ENCODE measurements at regions not wholly inside any gene's neighbourhood (a gene's known extent, or its start where the extent isn't known, plus 50 kb on each side); places are given as distances from the start of the nearest gene placed in this dataset.

- Histone ChIP-seq H3K9ac (ENCODE audit: low read depth in 1 of 2, low read length in 2 of 2) (no peak overlapping the region), H3K27ac (ENCODE audit: low read depth in 1 of 2, low read length in 2 of 2) (no peak overlapping the region), H3K4me1 (ENCODE audit: control insufficient read depth in 4 of 4, insufficient read depth in 4 of 4, low read length in 3 of 4) (no peaks in the 10 kb centered on the region), H3K9me3 (ENCODE audit: control insufficient read depth in 4 of 4, low read length in 3 of 4) (peaks cover 0 to 4% (median 0%) of the 10 kb centered on the region in 4 donors), H3K36me3 (ENCODE audit: control insufficient read depth in 4 of 4, insufficient read depth in 3 of 4, low read depth in 1 of 4, low read length in 3 of 4) (no peaks in the 10 kb centered on the region), H3K4me3 (ENCODE audit: low read depth in 1 of 3, low read length in 3 of 3) (no peak overlapping the region), H3K27me3 (ENCODE audit: control insufficient read depth in 4 of 4, insufficient read depth in 4 of 4, low read length in 3 of 4) (no peaks in the 10 kb centered on the region)
- no peak for TF ChIP-seq YY1 (IDR thresholded peaks at IDR 0.05)
- no peak for TF ChIP-seq FOXA1 (IDR thresholded peaks at IDR 0.05)
- TF ChIP-seq, protein P1, sequence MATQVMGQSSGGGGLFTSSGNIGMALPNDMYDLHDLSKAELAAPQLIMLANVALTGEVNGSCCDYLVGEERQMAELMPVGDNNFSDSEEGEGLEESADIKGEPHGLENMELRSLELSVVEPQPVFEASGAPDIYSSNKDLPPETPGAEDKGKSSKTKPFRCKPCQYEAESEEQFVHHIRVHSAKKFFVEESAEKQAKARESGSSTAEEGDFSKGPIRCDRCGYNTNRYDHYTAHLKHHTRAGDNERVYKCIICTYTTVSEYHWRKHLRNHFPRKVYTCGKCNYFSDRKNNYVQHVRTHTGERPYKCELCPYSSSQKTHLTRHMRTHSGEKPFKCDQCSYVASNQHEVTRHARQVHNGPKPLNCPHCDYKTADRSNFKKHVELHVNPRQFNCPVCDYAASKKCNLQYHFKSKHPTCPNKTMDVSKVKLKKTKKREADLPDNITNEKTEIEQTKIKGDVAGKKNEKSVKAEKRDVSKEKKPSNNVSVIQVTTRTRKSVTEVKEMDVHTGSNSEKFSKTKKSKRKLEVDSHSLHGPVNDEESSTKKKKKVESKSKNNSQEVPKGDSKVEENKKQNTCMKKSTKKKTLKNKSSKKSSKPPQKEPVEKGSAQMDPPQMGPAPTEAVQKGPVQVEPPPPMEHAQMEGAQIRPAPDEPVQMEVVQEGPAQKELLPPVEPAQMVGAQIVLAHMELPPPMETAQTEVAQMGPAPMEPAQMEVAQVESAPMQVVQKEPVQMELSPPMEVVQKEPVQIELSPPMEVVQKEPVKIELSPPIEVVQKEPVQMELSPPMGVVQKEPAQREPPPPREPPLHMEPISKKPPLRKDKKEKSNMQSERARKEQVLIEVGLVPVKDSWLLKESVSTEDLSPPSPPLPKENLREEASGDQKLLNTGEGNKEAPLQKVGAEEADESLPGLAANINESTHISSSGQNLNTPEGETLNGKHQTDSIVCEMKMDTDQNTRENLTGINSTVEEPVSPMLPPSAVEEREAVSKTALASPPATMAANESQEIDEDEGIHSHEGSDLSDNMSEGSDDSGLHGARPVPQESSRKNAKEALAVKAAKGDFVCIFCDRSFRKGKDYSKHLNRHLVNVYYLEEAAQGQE (IDR thresholded peaks at IDR 0.05): no peak
- no peak for TF ChIP-seq JUND (IDR thresholded peaks at IDR 0.05)
- no peak for TF ChIP-seq RAD21 (IDR thresholded peaks at IDR 0.05)
- TF ChIP-seq HNF4G (IDR thresholded peaks at IDR 0.05): no peak
- no peak for TF ChIP-seq RXRA (IDR thresholded peaks at IDR 0.05)
- no peak for TF ChIP-seq ATF3 (IDR thresholded peaks at IDR 0.05)
- no peak for TF ChIP-seq NR2F2 (IDR thresholded peaks at IDR 0.05)
- no peak for TF ChIP-seq CTCF (IDR thresholded peaks at IDR 0.05; ENCODE audit: low read depth, low read length, missing input control)
- TF ChIP-seq FOXA2 (IDR thresholded peaks at IDR 0.05): no peak
- no peak for TF ChIP-seq GABPA (IDR thresholded peaks at IDR 0.05 in 1 of 2, conservative IDR thresholded peaks at IDR 0.05 in 1 of 2)
- no peak for TF ChIP-seq MAX (IDR thresholded peaks at IDR 0.05)
- TF ChIP-seq TAF1 (conservative IDR thresholded peaks at IDR 0.05): no peak
- no peak for DNase-seq (ENCODE audit: low spot score)
- WGBS: 95% methylated on average over 3 of the region's 3 CpGs
Measured at GRCh38 chr7:41093141-41093540, 609.7 kb downstream of the INHBA start.

- 90% methylated on average over 2 of the region's 2 CpGs for WGBS
- TF ChIP-seq ZBTB33 (IDR thresholded peaks at IDR 0.05) (no peak), CTCF (IDR thresholded peaks at IDR 0.05; ENCODE audit: low read depth, low read length, missing input control) (no peak), RAD21 (IDR thresholded peaks at IDR 0.05) (no peak), MAX (IDR thresholded peaks at IDR 0.05) (no peak), HNF4G (IDR thresholded peaks at IDR 0.05) (no peak), NR2F2 (IDR thresholded peaks at IDR 0.05) (no peak), TAF1 (conservative IDR thresholded peaks at IDR 0.05) (no peak), FOXA1 (IDR thresholded peaks at IDR 0.05) (no peak), YY1 (IDR thresholded peaks at IDR 0.05) (no peak), HNF4A (conservative IDR thresholded peaks at IDR 0.05) (no peak), EGR1 (IDR thresholded peaks at IDR 0.05; ENCODE audit: low read depth in 2 of 2) (no peak), FOXA2 (IDR thresholded peaks at IDR 0.05) (no peak)
- TF ChIP-seq, protein P1 (IDR thresholded peaks at IDR 0.05): no peak
- no peaks in the 10 kb centered on the region for H3K27me3 ChIP-seq (ENCODE audit: control insufficient read depth in 4 of 4, insufficient read depth in 4 of 4, low read length in 3 of 4)
- no peak overlapping the region for H3K27ac ChIP-seq (ENCODE audit: low read depth in 1 of 2, low read length in 2 of 2)
- peaks cover 0 to 1% (median 0%) of the 10 kb centered on the region in 4 donors for H3K4me1 ChIP-seq (ENCODE audit: control insufficient read depth in 4 of 4, insufficient read depth in 4 of 4, low read length in 3 of 4)
- H3K36me3 ChIP-seq (ENCODE audit: control insufficient read depth in 4 of 4, insufficient read depth in 3 of 4, low read depth in 1 of 4, low read length in 3 of 4): no peaks in the 10 kb centered on the region
- DNase-seq (ENCODE audit: low spot score): no peak
- H3K9me3 ChIP-seq (ENCODE audit: control insufficient read depth in 4 of 4, low read length in 3 of 4): peaks cover 0 to 4% (median 0%) of the 10 kb centered on the region in 4 donors
- H3K9ac ChIP-seq (ENCODE audit: low read depth in 1 of 2, low read length in 2 of 2): no peak overlapping the region
- no peak overlapping the region for H3K4me3 ChIP-seq (ENCODE audit: low read depth in 1 of 3, low read length in 3 of 3)
Measured at GRCh38 chr7:41085244-41085643, 617.6 kb downstream of the INHBA start.

All from liver (tissue), 8 donors.